ENCODE measurements at regions not wholly inside any gene's neighbourhood (a gene's known extent, or its start where the extent isn't known, plus 50 kb on each side); places are given as distances from the start of the nearest gene placed in this dataset.

- TF ChIP-seq POLR2AphosphoS5 (IDR thresholded peaks at IDR 0.05) (no peak), POLR2A (IDR thresholded peaks at IDR 0.05) (no peak), CTCF (IDR thresholded peaks at IDR 0.05) (no peak)
Observed at GRCh38 chr13:111971891-111972780, 94.8 kb upstream of the SOX1 start.

All from gastroesophageal sphincter (tissue), 3 donors.